PC-3 (cell line): ENCODE measurements at regions not wholly inside any gene's neighbourhood (a gene's known extent, or its start where the extent isn't known, plus 50 kb on each side); places are given as distances from the start of the nearest gene placed in this dataset.

Experiments used
- ATAC-seq: fragments of 200-7000 bp; cut with Tn5 transposase; 2 replicates; pipeline ENCODE4 v1.9.1; 2020; ENCODE audit warnings: mild to moderate bottlenecking, moderate library complexity
- BruUV-seq: library from RNA; stranded (reverse); fragments of 400-500 nt; replicated peaks from 2 replicates; lab custom pipeline; 2021; lab: Mats Ljungman, UMichigan
- CTCF ChIA-PET: fragments of 300-600 bp; sonication (Branson Sonifier 250); formaldehyde crosslinking; loops from one replicate; lab custom pipeline; 2022; ENCODE audit warnings: antibody characterized with exemption; lab: Charles Lee
- POLR2A ChIA-PET: fragments of 300-600 bp; sonication (Branson Sonifier 250); formaldehyde crosslinking; loops from one replicate; lab custom pipeline; 2022; ENCODE audit warnings: antibody characterized with exemption; ENCODE audit not compliant: unreplicated experiment; lab: Charles Lee
- DNase-seq: peaks from one replicate; pipeline ENCODE4 v3.0.0-alpha.2; 2015
- H2AFZ ChIP-seq: fragments of 300-600 bp; sonication (generic); 2 replicates; pipeline ENCODE4 v1.6.0; 2016; ENCODE audit warnings: antibody characterized with exemption, low read length
- H3F3A ChIP-seq: fragments of 300-600 bp; sonication (generic); one replicate; pipeline ENCODE4 v1.6.0; 2017; ENCODE audit warnings: antibody characterized with exemption, low read length, control low read depth, mild to moderate bottlenecking; ENCODE audit not compliant: unreplicated experiment
- H3K27ac ChIP-seq: fragments of 300-600 bp; sonication (generic); 2 replicates; pipeline ENCODE4 v1.5.1; 2016; ENCODE audit warnings: mild to moderate bottlenecking, low read length
- H3K27me3 ChIP-seq: fragments of 300-600 bp; sonication (generic); 2 replicates; pipeline ENCODE4 v1.6.1; 2016; ENCODE audit warnings: low read length, mixed read lengths
- H3K36me3 ChIP-seq: fragments of 300-600 bp; sonication (generic); 2 replicates; pipeline ENCODE4 v1.6.1; 2016; ENCODE audit warnings: low read depth, mixed run types, low read length, mixed read lengths
- H3K4me1 ChIP-seq: fragments of 300-600 bp; sonication (generic); 2 replicates; pipeline ENCODE4 v1.5.1; 2016; ENCODE audit warnings: low read length; ENCODE audit not compliant: insufficient read depth
- H3K4me2 ChIP-seq: fragments of 300-600 bp; sonication (generic); 2 replicates; pipeline ENCODE4 v1.6.0; 2016; ENCODE audit warnings: low read length
- H3K4me3 ChIP-seq: fragments of 300-600 bp; sonication (generic); 2 replicates; pipeline ENCODE4 v1.5.1; 2016; ENCODE audit warnings: mild to moderate bottlenecking, low read length, mixed read lengths
- H3K79me2 ChIP-seq: fragments of 300-600 bp; sonication (generic); 2 replicates; pipeline ENCODE4 v1.6.1; 2017; ENCODE audit warnings: low read length, mixed read lengths
- H3K9ac ChIP-seq: fragments of 300-600 bp; sonication (generic); 2 replicates; pipeline ENCODE4 v1.6.0; 2016; ENCODE audit warnings: mild to moderate bottlenecking, low read length
- H3K9me2 ChIP-seq: fragments of 300-600 bp; sonication (generic); replicated peaks from 2 replicates; pipeline ENCODE4 v1.6.1; 2016; ENCODE audit warnings: mixed run types, low read length, mixed read lengths
- H3K9me3 ChIP-seq: fragments of 300-600 bp; sonication (generic); 2 replicates; pipeline ENCODE4 v1.6.1; 2016; ENCODE audit warnings: low read length, mixed read lengths
- H4K20me1 ChIP-seq: fragments of 300-600 bp; sonication (generic); 2 replicates; pipeline ENCODE4 v1.6.1; 2016; ENCODE audit warnings: low read length, mixed read lengths
- CTCF ChIP-seq: fragments of 300-600 bp; sonication (generic); conservative IDR thresholded peaks from 2 replicates; pipeline ENCODE4 v1.5.1; 2017; ENCODE audit warnings: antibody characterized with exemption, low read depth, mild to moderate bottlenecking, low read length
- EZH2 ChIP-seq: fragments of 300-600 bp; sonication (generic); IDR thresholded peaks from one replicate; pipeline ENCODE4 v1.6.1; 2017; ENCODE audit warnings: antibody characterized with exemption, mild to moderate bottlenecking, low read length; ENCODE audit not compliant: unreplicated experiment
- EZH2phosphoT487 ChIP-seq: fragments of 300-600 bp; sonication (generic); IDR thresholded peaks from 2 replicates; pipeline ENCODE4 v1.6.1; 2018; ENCODE audit warnings: mild to moderate bottlenecking, antibody characterized with exemption, low read length, borderline replicate concordance
- intact Hi-C: fragments of 100-400 bp; cut with micrococcal nuclease; formaldehyde crosslinking; loops from 2 replicates; pipeline ENCODE4 v1.9.0; 2023

- DNase-seq (no peak), ATAC-seq (no peak)
- H3K9ac ChIP-seq, result no peak overlapping the region
- no peak overlapping the region for H3K27ac ChIP-seq
- no peaks in the 10 kb centered on the region for H3F3A ChIP-seq
- no peaks in the 10 kb centered on the region for H3K79me2 ChIP-seq
- no peak overlapping the region for H2AFZ ChIP-seq
- peaks cover 9% of the 10 kb centered on the region; the same call in 1 of the 2 replicates for H3K9me3 ChIP-seq
- H3K4me3 ChIP-seq, result no peak overlapping the region
- intact Hi-C loops, result no loop called here
- no peaks in the 10 kb centered on the region for H3K36me3 ChIP-seq
- ChIA-PET CTCF (no interaction called here), POLR2A (no interaction called here)
- no peak overlapping the region for H3K4me2 ChIP-seq
- no peaks in the 10 kb centered on the region for H3K9me2 ChIP-seq
- peaks cover 1% of the 10 kb centered on the region; the same call in 1 of the 2 replicates for H3K4me1 ChIP-seq
- H4K20me1 ChIP-seq, result no peaks in the 10 kb centered on the region
- no TSS peak for BruUV-seq
- TF ChIP-seq CTCF (no peak), EZH2phosphoT487 (no peak), EZH2 (no peak)
- H3K27me3 ChIP-seq, result no peaks in the 10 kb centered on the region
Observed at GRCh38 chr2:65486282-65486681, 53.9 kb upstream of the SPRED2 start.

DNA sequence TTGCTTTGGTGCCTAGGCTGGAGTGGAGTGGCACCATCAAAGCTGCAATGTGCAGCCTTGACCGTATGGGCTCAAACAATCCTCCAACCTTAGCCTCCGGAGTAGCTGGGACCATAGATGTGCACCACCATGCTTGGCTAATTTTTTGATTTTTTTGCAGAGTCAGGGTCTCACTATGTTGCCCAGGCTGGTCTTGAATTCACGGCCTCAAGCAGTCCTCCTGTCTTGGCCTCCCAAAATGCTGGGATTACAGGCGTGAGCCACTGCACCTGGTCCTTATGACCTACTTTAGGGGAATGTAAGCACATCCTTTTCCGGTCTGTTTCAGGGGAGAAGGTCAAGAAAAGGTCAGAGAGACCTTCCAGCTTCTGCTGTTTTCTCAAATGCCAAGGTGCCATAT lies 53.4 kb upstream of the SPRED2 start:
- no peak overlapping the region for H2AFZ ChIP-seq
- POLR2A ChIA-PET, result no interaction called here
- no peak for ATAC-seq
- H3K27me3 ChIP-seq, result no peaks in the 10 kb centered on the region
- H3K4me2 ChIP-seq, result no peak overlapping the region
- H3K9me3 ChIP-seq, result peaks cover 9% of the 10 kb centered on the region; the same call in 1 of the 2 replicates
- H3F3A ChIP-seq, result no peaks in the 10 kb centered on the region
- H3K9ac ChIP-seq, result no peak overlapping the region
- no TSS peak for BruUV-seq
- TF ChIP-seq EZH2, result no peak
- TF ChIP-seq CTCF, result no peak
- TF ChIP-seq EZH2phosphoT487, result no peak
- DNase-seq, result no peak
- no peak overlapping the region for H3K27ac ChIP-seq
- H3K9me2 ChIP-seq, result no peaks in the 10 kb centered on the region
- intact Hi-C loops, result no loop called here
- H3K79me2 ChIP-seq, result no peaks in the 10 kb centered on the region
- CTCF ChIA-PET, result no interaction called here
- H3K4me1 ChIP-seq, result no peaks in the 10 kb centered on the region
- H3K4me3 ChIP-seq, result no peak overlapping the region
- no peaks in the 10 kb centered on the region for H3K36me3 ChIP-seq
- no peaks in the 10 kb centered on the region for H4K20me1 ChIP-seq

GRCh38 chr2:65483763-65484162 lies 51.4 kb upstream of the SPRED2 start:
- Histone ChIP-seq H2AFZ (no peak overlapping the region), H3K4me1 (no peaks in the 10 kb centered on the region), H3K27me3 (no peaks in the 10 kb centered on the region), H3K4me3 (no peak overlapping the region), H4K20me1 (no peaks in the 10 kb centered on the region), H3K4me2 (no peak overlapping the region), H3K36me3 (no peaks in the 10 kb centered on the region), H3K9ac (no peak overlapping the region), H3K9me3 (peaks cover 9% of the 10 kb centered on the region; the same call in 1 of the 2 replicates), H3K9me2 (no peaks in the 10 kb centered on the region), H3K79me2 (no peaks in the 10 kb centered on the region), H3F3A (no peaks in the 10 kb centered on the region), H3K27ac (no peak overlapping the region)
- no peak for DNase-seq
- ChIA-PET POLR2A (no interaction called here), CTCF (interaction anchor here (0.7 kb wide), 1 partner anchor 72 kb away, joined by 4 read pairs; no protein-coding TSS in a partner anchor)
- intact Hi-C loops, result no loop called here
- no TSS peak for BruUV-seq
- no peak for TF ChIP-seq EZH2phosphoT487
- no peak for TF ChIP-seq EZH2
- no peak for TF ChIP-seq CTCF
- ATAC-seq, result no peak
